ENCODE measurements at regions not wholly inside any gene's neighbourhood (a gene's known extent, or its start where the extent isn't known, plus 50 kb on each side); places are given as distances from the start of the nearest gene placed in this dataset.
A peak's percentile ranks its signal among the peaks of the same experiment; 100 is the strongest.
"Not testable (repeated sequence)": the region's sequence is repeated elsewhere in the genome, so short reads cannot be mapped to it uniquely, and the experiment has no call there.

DNA sequence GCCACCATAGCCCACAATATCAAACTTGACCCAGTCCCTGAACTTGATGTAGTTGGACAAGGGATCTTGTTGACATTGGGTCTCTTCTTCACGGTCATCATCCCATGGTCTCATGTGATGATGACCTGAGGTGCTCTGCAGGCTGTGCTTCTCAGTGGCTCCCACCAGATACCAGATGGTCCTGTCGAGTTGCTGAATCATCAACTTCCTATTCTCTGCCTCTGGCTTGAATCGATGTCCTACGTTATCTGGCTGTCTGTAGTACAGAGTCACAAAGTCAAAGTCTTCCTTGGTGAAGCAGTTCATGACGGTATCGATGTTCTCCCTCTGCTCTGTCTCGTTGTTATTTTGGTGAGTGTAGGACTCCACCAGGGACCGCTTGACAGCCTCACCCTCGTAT, 145.7 kb upstream of the ALDH3B2 start:
- DNase-seq (ENCODE audit: low read depth in 6 of 9, low spot score in 9 of 9), result no peak
- H3K36me3 ChIP-seq (ENCODE audit: control insufficient read depth in 2 of 2, insufficient read depth in 2 of 2, low read length in 1 of 2), result no peaks in the 10 kb centered on the region
- no peak overlapping the region for H3K27ac ChIP-seq (ENCODE audit: low read depth in 1 of 2, low read length in 1 of 2)
- peaks cover 0 to 2% of the 10 kb centered on the region in 2 donors for H3K27me3 ChIP-seq (ENCODE audit: control insufficient read depth in 2 of 2, insufficient read depth in 1 of 2, low read length in 1 of 2)
- H3K9me3 ChIP-seq (ENCODE audit: control insufficient read depth in 2 of 2, insufficient read depth in 1 of 2, low read length in 1 of 2), result no peaks in the 10 kb centered on the region
- 53% methylated on average over 9 of the region's 9 CpGs for WGBS
- H3K4me1 ChIP-seq (ENCODE audit: control insufficient read depth in 2 of 2, insufficient read depth in 2 of 2, low read length in 2 of 2), result no peaks in the 10 kb centered on the region
- H3K4me3 ChIP-seq (ENCODE audit: low read length in 2 of 2), result no peak overlapping the region

DNA sequence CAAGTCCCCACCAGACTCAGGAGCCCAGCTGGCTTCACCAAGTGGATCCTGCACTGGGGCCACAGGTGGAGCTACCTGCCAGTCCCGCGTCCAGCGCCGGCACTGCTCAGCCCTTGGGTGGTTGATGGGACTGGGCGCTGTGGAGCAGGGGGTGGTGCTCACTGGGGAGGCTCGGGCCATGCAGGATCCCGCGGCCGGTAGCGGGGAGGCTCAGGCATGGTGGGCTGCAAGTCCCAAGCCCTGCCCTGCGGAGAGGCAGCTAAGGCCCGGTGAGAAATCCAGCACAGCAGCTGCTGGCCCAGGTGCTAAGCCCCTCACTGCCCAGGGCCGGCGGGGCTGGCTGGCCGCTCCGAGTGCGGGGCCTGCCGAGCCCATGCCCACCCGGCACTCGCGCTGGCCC, 143.1 kb upstream of the ALDH3B2 start:
- H3K9me3 ChIP-seq (ENCODE audit: control insufficient read depth in 2 of 2, insufficient read depth in 1 of 2, low read length in 1 of 2); H3K4me3 ChIP-seq (ENCODE audit: low read length in 2 of 2); DNase-seq (ENCODE audit: low read depth in 6 of 9, low spot score in 9 of 9); H3K27me3 ChIP-seq (ENCODE audit: control insufficient read depth in 2 of 2, insufficient read depth in 1 of 2, low read length in 1 of 2); H3K4me1 ChIP-seq (ENCODE audit: control insufficient read depth in 2 of 2, insufficient read depth in 2 of 2, low read length in 2 of 2); H3K36me3 ChIP-seq (ENCODE audit: control insufficient read depth in 2 of 2, insufficient read depth in 2 of 2, low read length in 1 of 2); H3K27ac ChIP-seq (ENCODE audit: low read depth in 1 of 2, low read length in 1 of 2): not testable (repeated sequence)
- WGBS, result 89% methylated on average over 21 of the region's 21 CpGs

DNA sequence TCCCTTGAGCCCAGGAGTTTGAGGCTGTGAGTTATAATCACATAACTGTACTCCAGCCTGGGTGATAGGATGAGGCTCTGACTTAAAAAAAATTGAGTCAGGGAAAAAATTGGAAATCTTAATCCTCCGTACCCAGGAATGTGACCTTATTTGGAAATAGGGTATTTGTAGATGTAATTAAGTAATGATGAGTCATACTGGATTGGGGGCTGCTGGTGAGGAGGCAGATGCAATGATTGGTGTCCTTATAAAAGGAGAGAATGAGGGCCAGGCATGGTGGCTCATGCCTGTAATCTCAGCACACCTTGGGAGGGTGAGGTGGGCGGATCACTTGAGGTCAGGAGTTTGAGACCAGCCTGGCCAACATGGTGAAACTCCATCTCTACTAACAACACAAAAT, 134.9 kb upstream of the ALDH3B2 start:
- H3K4me3 ChIP-seq (ENCODE audit: low read length in 2 of 2); H3K9me3 ChIP-seq (ENCODE audit: control insufficient read depth in 2 of 2, insufficient read depth in 1 of 2, low read length in 1 of 2); H3K27ac ChIP-seq (ENCODE audit: low read depth in 1 of 2, low read length in 1 of 2); H3K27me3 ChIP-seq (ENCODE audit: control insufficient read depth in 2 of 2, insufficient read depth in 1 of 2, low read length in 1 of 2); DNase-seq (ENCODE audit: low read depth in 6 of 9, low spot score in 9 of 9); H3K36me3 ChIP-seq (ENCODE audit: control insufficient read depth in 2 of 2, insufficient read depth in 2 of 2, low read length in 1 of 2): not testable (repeated sequence)
- WGBS, result 97% methylated on average over 2 of the region's 2 CpGs
- peaks cover 4 to 13% of the 10 kb centered on the region in 2 donors for H3K4me1 ChIP-seq (ENCODE audit: control insufficient read depth in 2 of 2, insufficient read depth in 2 of 2, low read length in 2 of 2)

DNA sequence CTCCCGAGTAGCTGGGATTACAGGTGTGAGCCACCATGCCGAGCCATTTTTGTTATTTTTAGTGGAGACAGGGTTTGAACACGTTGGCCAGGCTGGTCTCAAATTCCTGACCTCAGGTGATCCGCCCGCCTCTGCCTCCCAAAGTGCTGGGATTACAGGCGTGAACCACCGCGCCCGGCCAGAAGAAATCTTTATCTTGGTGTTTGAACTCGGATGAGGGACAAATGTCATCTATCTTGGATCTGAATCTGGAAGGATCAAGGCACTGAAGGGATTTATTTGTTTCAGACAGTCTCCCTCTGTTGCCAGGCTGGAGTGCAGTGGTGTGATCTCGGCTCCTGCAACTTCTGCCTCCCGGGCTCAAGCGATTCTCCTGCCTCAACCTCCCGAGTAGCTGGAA, 133.5 kb upstream of the ALDH3B2 start:
- not testable (repeated sequence) for H3K4me3 ChIP-seq (ENCODE audit: low read length in 2 of 2); H3K27me3 ChIP-seq (ENCODE audit: control insufficient read depth in 2 of 2, insufficient read depth in 1 of 2, low read length in 1 of 2); DNase-seq (ENCODE audit: low read depth in 6 of 9, low spot score in 9 of 9); H3K36me3 ChIP-seq (ENCODE audit: control insufficient read depth in 2 of 2, insufficient read depth in 2 of 2, low read length in 1 of 2); H3K27ac ChIP-seq (ENCODE audit: low read depth in 1 of 2, low read length in 1 of 2); H3K9me3 ChIP-seq (ENCODE audit: control insufficient read depth in 2 of 2, insufficient read depth in 1 of 2, low read length in 1 of 2)
- 97% methylated on average over 13 of the region's 14 CpGs for WGBS
- peaks cover 4 to 24% of the 10 kb centered on the region in 2 donors for H3K4me1 ChIP-seq (ENCODE audit: control insufficient read depth in 2 of 2, insufficient read depth in 2 of 2, low read length in 2 of 2)

DNA sequence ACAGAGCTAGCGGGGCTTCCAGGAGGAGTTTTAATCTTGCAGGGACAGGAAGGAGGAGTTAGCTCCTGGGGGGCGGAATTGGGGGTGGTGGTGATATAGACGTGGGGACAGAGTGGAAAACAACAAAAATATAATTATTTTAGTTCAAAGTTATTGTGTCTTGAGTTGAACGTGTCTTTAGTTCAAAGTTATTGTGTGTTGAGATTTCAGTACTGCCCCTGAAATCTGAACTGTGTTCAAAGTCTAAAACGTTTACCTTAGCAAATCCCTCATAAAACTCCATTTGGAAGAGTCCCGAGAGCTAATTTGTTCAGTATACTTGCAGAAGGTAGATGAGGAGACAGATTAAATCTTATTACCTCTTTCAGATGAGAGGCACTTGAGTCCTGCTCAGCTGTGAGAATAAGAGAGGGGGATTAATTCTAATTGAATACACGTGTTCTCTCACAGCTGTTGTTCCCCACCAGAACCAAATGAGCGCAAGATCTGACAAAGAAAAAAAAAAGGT, 132.4 kb upstream of the ALDH3B2 start:
- WGBS, result 33% methylated on average over 8 of the region's 8 CpGs
- H3K9me3 ChIP-seq (ENCODE audit: control insufficient read depth in 2 of 2, insufficient read depth in 1 of 2, low read length in 1 of 2); DNase-seq (ENCODE audit: low read depth in 6 of 9, low spot score in 9 of 9); H3K27ac ChIP-seq (ENCODE audit: low read depth in 1 of 2, low read length in 1 of 2); H3K4me3 ChIP-seq (ENCODE audit: low read length in 2 of 2); H3K36me3 ChIP-seq (ENCODE audit: control insufficient read depth in 2 of 2, insufficient read depth in 2 of 2, low read length in 1 of 2); H3K27me3 ChIP-seq (ENCODE audit: control insufficient read depth in 2 of 2, insufficient read depth in 1 of 2, low read length in 1 of 2): not testable (repeated sequence)
- H3K4me1 ChIP-seq (ENCODE audit: control insufficient read depth in 2 of 2, insufficient read depth in 2 of 2, low read length in 2 of 2), result peaks cover 4 to 32% of the 10 kb centered on the region in 2 donors

DNA sequence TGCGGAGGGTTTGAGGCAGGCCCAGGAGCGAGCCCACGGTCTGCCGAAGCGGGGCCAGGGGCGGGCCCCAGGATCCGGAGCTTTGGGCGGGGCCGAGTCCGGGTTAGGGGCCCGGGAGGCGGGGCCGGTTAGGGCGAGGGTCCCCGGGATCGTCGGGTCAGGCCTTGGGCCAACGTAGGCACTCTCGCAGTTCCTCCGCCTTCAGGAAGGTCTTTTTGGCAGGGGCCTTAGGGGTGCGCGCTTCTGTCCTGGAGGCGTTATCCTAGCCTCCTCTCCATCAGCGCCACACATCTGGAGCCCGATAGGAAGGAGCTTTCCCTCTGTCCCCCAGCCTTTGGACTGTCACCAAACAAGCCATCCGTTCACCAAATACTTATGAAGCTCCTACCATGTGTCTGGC, 131.8 kb upstream of the ALDH3B2 start:
- H3K36me3 ChIP-seq (ENCODE audit: control insufficient read depth in 2 of 2, insufficient read depth in 2 of 2, low read length in 1 of 2); H3K9me3 ChIP-seq (ENCODE audit: control insufficient read depth in 2 of 2, insufficient read depth in 1 of 2, low read length in 1 of 2); H3K27me3 ChIP-seq (ENCODE audit: control insufficient read depth in 2 of 2, insufficient read depth in 1 of 2, low read length in 1 of 2); H3K27ac ChIP-seq (ENCODE audit: low read depth in 1 of 2, low read length in 1 of 2): not testable (repeated sequence)
- DNase-seq (ENCODE audit: low read depth in 6 of 9, low spot score in 9 of 9), result peak in 1 of 9 donors; percentile 37
- WGBS, result 2% methylated on average over 25 of the region's 26 CpGs
- Histone ChIP-seq H3K4me1 (ENCODE audit: control insufficient read depth in 2 of 2, insufficient read depth in 2 of 2, low read length in 2 of 2) (peaks cover 4 to 38% of the 10 kb centered on the region in 2 donors), H3K4me3 (ENCODE audit: low read length in 2 of 2) (peak overlapping the region; percentile 55 to 63)

DNA sequence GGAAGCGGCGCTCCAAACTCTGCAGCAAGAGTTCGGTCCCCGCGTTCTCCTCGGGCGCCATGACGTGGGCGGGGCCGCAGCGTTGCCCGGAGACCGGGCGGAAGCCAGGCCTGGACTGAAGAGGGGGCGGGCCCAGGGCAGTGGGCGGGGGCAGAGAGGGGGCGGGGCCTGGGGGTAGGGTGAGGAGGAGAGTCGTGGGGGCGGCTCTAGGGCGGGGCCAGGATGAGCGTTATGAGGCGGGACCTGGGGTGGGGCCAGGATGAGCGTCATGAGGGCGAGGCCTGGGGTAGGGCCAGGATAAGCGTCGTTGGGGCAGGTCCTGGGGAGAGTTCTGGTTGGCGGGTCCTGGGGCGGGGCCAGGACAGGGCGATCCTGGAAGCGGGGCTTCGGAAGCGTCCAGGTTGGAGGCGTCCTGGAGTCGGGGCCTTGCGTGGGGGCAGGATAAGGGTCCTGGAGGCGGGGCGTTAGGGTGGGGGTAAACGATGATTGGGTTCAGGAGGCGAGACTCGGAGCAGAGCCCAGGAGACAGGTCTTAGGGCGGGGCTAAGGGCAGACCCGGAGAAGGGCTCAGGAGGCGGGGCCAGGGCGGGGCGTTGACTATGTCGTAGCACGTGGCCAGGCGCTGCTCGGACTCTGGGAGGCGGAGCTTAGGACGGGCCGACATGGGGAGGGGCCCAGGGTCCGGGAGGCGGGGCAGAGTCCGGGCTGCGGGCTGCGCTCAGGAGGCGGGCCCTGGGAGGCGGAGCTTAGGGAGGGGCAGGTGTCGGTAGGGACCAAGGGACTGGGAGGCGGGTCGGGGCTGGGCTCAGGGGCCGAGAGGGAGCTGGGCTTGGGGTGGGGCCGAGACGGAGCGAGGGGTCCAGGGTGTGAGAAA, 131.1 kb upstream of the ALDH3B2 start:
- Histone ChIP-seq H3K4me1 (ENCODE audit: control insufficient read depth in 2 of 2, insufficient read depth in 2 of 2, low read length in 2 of 2) (peaks cover 4 to 38% of the 10 kb centered on the region in 2 donors), H3K27ac (ENCODE audit: low read depth in 1 of 2, low read length in 1 of 2) (peak overlapping the region; percentile 87 to 88), H3K4me3 (ENCODE audit: low read length in 2 of 2) (peak overlapping the region; percentile 55 to 63)
- DNase-seq (ENCODE audit: low read depth in 6 of 9, low spot score in 9 of 9), result peak; percentile 77 to 96 (median 87)
- not testable (repeated sequence) for H3K9me3 ChIP-seq (ENCODE audit: control insufficient read depth in 2 of 2, insufficient read depth in 1 of 2, low read length in 1 of 2); H3K36me3 ChIP-seq (ENCODE audit: control insufficient read depth in 2 of 2, insufficient read depth in 2 of 2, low read length in 1 of 2); H3K27me3 ChIP-seq (ENCODE audit: control insufficient read depth in 2 of 2, insufficient read depth in 1 of 2, low read length in 1 of 2)
- under 1% methylated on average over 66 of the region's 66 CpGs for WGBS

DNA sequence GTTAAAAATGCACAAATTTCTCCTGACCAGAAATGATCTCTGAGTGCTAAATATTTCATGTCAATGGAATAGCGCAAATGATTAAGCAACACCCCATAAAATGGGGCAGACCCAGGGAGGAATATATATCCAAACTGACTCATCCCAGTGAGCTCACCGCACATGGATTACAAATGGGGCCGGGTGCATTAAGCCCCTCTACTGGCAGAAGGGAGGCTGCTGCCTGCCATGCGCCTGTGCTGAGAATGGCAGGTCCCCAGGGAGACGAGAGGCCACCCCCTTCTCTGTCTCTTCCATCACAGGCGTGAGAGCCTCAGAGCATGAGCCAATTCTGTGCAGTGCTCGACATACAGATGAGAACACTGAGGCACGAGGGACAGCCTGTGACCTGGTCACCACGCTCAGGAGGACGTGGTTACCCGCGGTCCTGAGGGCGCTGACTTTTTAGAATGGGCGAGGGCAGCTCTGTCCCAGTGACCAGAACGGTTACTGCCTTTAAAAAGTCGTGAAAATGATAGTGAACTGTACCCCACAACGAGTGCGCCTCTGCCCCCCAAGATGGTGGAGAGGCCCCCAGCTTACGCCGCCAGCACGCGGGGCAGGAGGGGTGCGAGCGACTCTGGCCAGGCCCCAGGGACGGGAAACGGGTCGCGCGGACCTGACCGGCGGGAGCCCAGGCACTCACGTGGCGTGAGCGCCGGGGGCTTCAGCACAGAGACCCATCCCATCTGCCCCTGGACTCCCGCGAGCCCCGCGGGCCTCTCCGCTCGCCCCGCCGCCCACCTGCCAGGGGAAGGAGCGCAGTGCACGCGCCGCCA, 130.2 kb upstream of the ALDH3B2 start:
- H3K9me3 ChIP-seq (ENCODE audit: control insufficient read depth in 2 of 2, insufficient read depth in 1 of 2, low read length in 1 of 2); H3K36me3 ChIP-seq (ENCODE audit: control insufficient read depth in 2 of 2, insufficient read depth in 2 of 2, low read length in 1 of 2); H3K27me3 ChIP-seq (ENCODE audit: control insufficient read depth in 2 of 2, insufficient read depth in 1 of 2, low read length in 1 of 2): not testable (repeated sequence)
- Histone ChIP-seq H3K27ac (ENCODE audit: low read depth in 1 of 2, low read length in 1 of 2) (peak overlapping the region; percentile 5 to 62), H3K4me1 (ENCODE audit: control insufficient read depth in 2 of 2, insufficient read depth in 2 of 2, low read length in 2 of 2) (peaks cover 4 to 39% of the 10 kb centered on the region in 2 donors), H3K4me3 (ENCODE audit: low read length in 2 of 2) (peak overlapping the region; percentile 55 to 63)
- DNase-seq (ENCODE audit: low read depth in 6 of 9, low spot score in 9 of 9), result peak in 1 of 9 donors; percentile 22
- whole genome bisulfite sequencing, result 5% methylated on average over 47 of the region's 47 CpGs

GRCh38 chr11:67803519-67803918, 129.1 kb upstream of the ALDH3B2 start:
- not testable (repeated sequence) for H3K4me3 ChIP-seq (ENCODE audit: low read length in 2 of 2); DNase-seq (ENCODE audit: low read depth in 6 of 9, low spot score in 9 of 9); H3K27me3 ChIP-seq (ENCODE audit: control insufficient read depth in 2 of 2, insufficient read depth in 1 of 2, low read length in 1 of 2); H3K9me3 ChIP-seq (ENCODE audit: control insufficient read depth in 2 of 2, insufficient read depth in 1 of 2, low read length in 1 of 2); H3K27ac ChIP-seq (ENCODE audit: low read depth in 1 of 2, low read length in 1 of 2); H3K36me3 ChIP-seq (ENCODE audit: control insufficient read depth in 2 of 2, insufficient read depth in 2 of 2, low read length in 1 of 2)
- H3K4me1 ChIP-seq (ENCODE audit: control insufficient read depth in 2 of 2, insufficient read depth in 2 of 2, low read length in 2 of 2), result peaks cover 4 to 42% of the 10 kb centered on the region in 2 donors
- WGBS, result 86% methylated on average over 4 of the region's 4 CpGs
